Liver (tissue), 8 donors: ENCODE measurements at regions not wholly inside any gene's neighbourhood (a gene's known extent, or its start where the extent isn't known, plus 50 kb on each side); places are given as distances from the start of the nearest gene placed in this dataset.

Experiments used
- DNase-seq: peaks from one replicate; pipeline ENCODE4 v3.0.0-alpha.2; 2017; ENCODE audit warnings: low spot score
- H3K27ac ChIP-seq, 2 donors: one replicate each; pipeline ENCODE4 v1.7.0; 2013; ENCODE audit warnings: inconsistent platforms in 2 of 2, low read length in 2 of 2, control low read depth in 1 of 2, low read depth in 1 of 2, mild to moderate bottlenecking in 1 of 2
- H3K27me3 ChIP-seq, 4 donors: one replicate each; pipeline versions ENCODE4 v1.6.1 to v1.7.0; 2013; ENCODE audit warnings: low read length in 3 of 4, inconsistent platforms in 1 of 4, mild to moderate bottlenecking in 1 of 4, moderate library complexity in 1 of 4; ENCODE audit not compliant: control insufficient read depth in 4 of 4, insufficient read depth in 4 of 4
- H3K36me3 ChIP-seq, 4 donors: one replicate each; pipeline versions ENCODE4 v1.6.1 to v1.7.0; 2013; ENCODE audit warnings: low read length in 3 of 4, mild to moderate bottlenecking in 3 of 4, low read depth in 1 of 4, moderate library complexity in 1 of 4; ENCODE audit not compliant: control insufficient read depth in 4 of 4, insufficient read depth in 3 of 4
- H3K4me1 ChIP-seq, 4 donors: one replicate each; pipeline versions ENCODE4 v1.6.1 to v1.7.0; 2013; ENCODE audit warnings: low read length in 3 of 4, mild to moderate bottlenecking in 3 of 4, moderate library complexity in 1 of 4; ENCODE audit not compliant: control insufficient read depth in 4 of 4, insufficient read depth in 4 of 4
- H3K4me3 ChIP-seq, 3 donors: one replicate each; pipeline versions ENCODE4 v1.6.1 to v1.7.0; 2013; ENCODE audit warnings: low read length in 3 of 3, control low read depth in 1 of 3, low read depth in 1 of 3, mild to moderate bottlenecking in 1 of 3
- H3K9ac ChIP-seq, 2 donors: one replicate each; pipeline ENCODE4 v1.7.0; 2013; ENCODE audit warnings: low read length in 2 of 2, mild to moderate bottlenecking in 2 of 2, moderate library complexity in 2 of 2, control low read depth in 1 of 2, low read depth in 1 of 2
- H3K9me3 ChIP-seq, 4 donors: one replicate each; pipeline versions ENCODE4 v1.6.1 to v1.7.0; 2013; ENCODE audit warnings: low read length in 3 of 4; ENCODE audit not compliant: control insufficient read depth in 4 of 4
- EGR1 ChIP-seq, 2 donors: IDR thresholded peaks; 2 replicates each; pipeline ENCODE4 v1.6.1; 2016 to 2018; ENCODE audit warnings: antibody characterized with exemption in 2 of 2, low read depth in 2 of 2
- FOXA1 ChIP-seq: IDR thresholded peaks from 2 replicates; pipeline ENCODE4 v1.6.1; 2016; ENCODE audit warnings: antibody characterized with exemption
- FOXA2 ChIP-seq: IDR thresholded peaks from 2 replicates; pipeline ENCODE4 v1.6.1; 2016; ENCODE audit warnings: antibody characterized with exemption
- GABPA ChIP-seq, 2 donors: IDR thresholded peaks in 1 of 2; conservative IDR thresholded peaks in 1 of 2; 2 replicates each; pipeline ENCODE4 v1.6.1; 2016; ENCODE audit warnings: antibody characterized with exemption in 2 of 2, mild to moderate bottlenecking in 1 of 2, moderate library complexity in 1 of 2
- HNF4A ChIP-seq, 2 donors: conservative IDR thresholded peaks; 2 replicates each; pipeline ENCODE4 v1.6.1; 2016; ENCODE audit warnings: antibody characterized with exemption in 2 of 2, mild to moderate bottlenecking in 2 of 2
- HNF4G ChIP-seq: IDR thresholded peaks from 2 replicates; pipeline ENCODE4 v1.6.1; 2016; ENCODE audit warnings: antibody characterized with exemption
- JUND ChIP-seq, 2 donors: IDR thresholded peaks; 2 replicates each; pipeline ENCODE4 v1.6.1; 2016; ENCODE audit warnings: antibody characterized with exemption in 2 of 2
- NR2F2 ChIP-seq: IDR thresholded peaks from 2 replicates; pipeline ENCODE4 v1.6.1; 2016; ENCODE audit warnings: antibody characterized with exemption
- RAD21 ChIP-seq, 2 donors: IDR thresholded peaks; 2 replicates each; pipeline ENCODE4 v1.6.1; 2016; ENCODE audit warnings: antibody characterized with exemption in 2 of 2, mild to moderate bottlenecking in 2 of 2
- RXRA ChIP-seq, 2 donors: IDR thresholded peaks; 2 replicates each; pipeline ENCODE4 v1.6.1; 2017 to 2018; ENCODE audit warnings: antibody characterized with exemption in 2 of 2, mild to moderate bottlenecking in 1 of 2
- SP1 ChIP-seq: IDR thresholded peaks from 2 replicates; pipeline ENCODE4 v1.6.1; 2018; ENCODE audit warnings: antibody characterized with exemption, mild to moderate bottlenecking
- TAF1 ChIP-seq: conservative IDR thresholded peaks from 2 replicates; pipeline ENCODE4 v1.6.1; 2016; ENCODE audit warnings: antibody characterized with exemption, mild to moderate bottlenecking
- WGBS: extraction: QIAGEN DNeasy Blood & Tissue Kit; methylation state at CpG from one replicate; pipeline ENCODE4 v1.1.7; 2013; 5-methylcytosine and 5-hydroxymethylcytosine counted together
- TF ChIP-seq, protein P1 (sequence below): IDR thresholded peaks from 2 replicates; pipeline ENCODE4 v1.6.1; 2016; ENCODE audit warnings: antibody characterized with exemption
- TF ChIP-seq, protein P2 (sequence below): IDR thresholded peaks from 2 replicates; pipeline ENCODE4 v1.6.1; 2016; ENCODE audit warnings: antibody characterized with exemption, mild to moderate bottlenecking
- TF ChIP-seq, protein P3 (sequence below): IDR thresholded peaks from 2 replicates; pipeline ENCODE4 v1.6.1; 2016; ENCODE audit warnings: antibody characterized with exemption
- TF ChIP-seq, protein P4 (sequence below): fragments of 150-350 bp; IDR thresholded peaks from 2 replicates; pipeline ENCODE4 v1.5.1; 2017; ENCODE audit warnings: improper control_type of control experiment, low read depth, low read length; ENCODE audit not compliant: missing input control
- TF ChIP-seq, protein P5 (sequence below): IDR thresholded peaks from 2 replicates; pipeline ENCODE4 v1.6.1; 2016; ENCODE audit warnings: antibody characterized with exemption
- donor health status: healthy.
- donor health status: healthy.
- donor health status: healthy.
- donor health status: healthy.
- donor health status: healthy.

DNA sequence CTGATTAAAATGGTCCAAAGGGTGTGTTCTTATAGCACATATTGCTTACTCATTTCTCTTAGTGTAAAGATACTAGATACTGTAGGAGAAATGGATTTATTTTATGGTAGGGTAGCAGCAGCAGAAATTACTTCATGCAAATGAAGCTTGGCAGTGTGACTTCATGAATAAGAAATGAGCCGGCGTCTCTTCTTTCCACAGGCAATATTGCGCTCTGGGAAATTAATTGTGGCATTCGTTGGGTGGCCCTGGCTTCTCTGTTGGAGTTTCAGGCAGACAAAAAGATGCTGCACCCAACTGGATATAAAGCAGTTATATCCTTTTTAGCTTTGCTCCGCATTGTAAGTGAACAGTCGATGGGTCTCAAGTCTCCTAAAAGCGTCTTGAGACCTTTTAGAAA is 211.0 kb upstream of the NAV2 start:
- Histone ChIP-seq H3K4me3 (no peak overlapping the region), H3K9ac (no peak overlapping the region), H3K36me3 (no peaks in the 10 kb centered on the region), H3K27me3 (no peaks in the 10 kb centered on the region), H3K4me1 (peaks cover 0 to 18% (median 14%) of the 10 kb centered on the region in 4 donors), H3K9me3 (no peaks in the 10 kb centered on the region), H3K27ac (no peak overlapping the region)
- no peak for DNase-seq
- WGBS, result 89% methylated on average over 7 of the region's 7 CpGs
- TF ChIP-seq EGR1 (IDR thresholded peaks at IDR 0.05; ENCODE audit: low read depth in 2 of 2) (no peak), HNF4G (no peak), FOXA1 (no peak), RXRA (IDR thresholded peaks at IDR 0.05) (no peak), NR2F2 (no peak), HNF4A (conservative IDR thresholded peaks at IDR 0.05) (no peak), FOXA2 (no peak), JUND (IDR thresholded peaks at IDR 0.05) (no peak), TAF1 (no peak), GABPA (IDR thresholded peaks at IDR 0.05 in 1 of 2, conservative IDR thresholded peaks at IDR 0.05 in 1 of 2) (no peak), RAD21 (IDR thresholded peaks at IDR 0.05) (no peak), SP1 (no peak)
- TF ChIP-seq, protein P1, sequence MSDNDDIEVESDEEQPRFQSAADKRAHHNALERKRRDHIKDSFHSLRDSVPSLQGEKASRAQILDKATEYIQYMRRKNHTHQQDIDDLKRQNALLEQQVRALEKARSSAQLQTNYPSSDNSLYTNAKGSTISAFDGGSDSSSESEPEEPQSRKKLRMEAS, result no peak
- TF ChIP-seq, protein P2, sequence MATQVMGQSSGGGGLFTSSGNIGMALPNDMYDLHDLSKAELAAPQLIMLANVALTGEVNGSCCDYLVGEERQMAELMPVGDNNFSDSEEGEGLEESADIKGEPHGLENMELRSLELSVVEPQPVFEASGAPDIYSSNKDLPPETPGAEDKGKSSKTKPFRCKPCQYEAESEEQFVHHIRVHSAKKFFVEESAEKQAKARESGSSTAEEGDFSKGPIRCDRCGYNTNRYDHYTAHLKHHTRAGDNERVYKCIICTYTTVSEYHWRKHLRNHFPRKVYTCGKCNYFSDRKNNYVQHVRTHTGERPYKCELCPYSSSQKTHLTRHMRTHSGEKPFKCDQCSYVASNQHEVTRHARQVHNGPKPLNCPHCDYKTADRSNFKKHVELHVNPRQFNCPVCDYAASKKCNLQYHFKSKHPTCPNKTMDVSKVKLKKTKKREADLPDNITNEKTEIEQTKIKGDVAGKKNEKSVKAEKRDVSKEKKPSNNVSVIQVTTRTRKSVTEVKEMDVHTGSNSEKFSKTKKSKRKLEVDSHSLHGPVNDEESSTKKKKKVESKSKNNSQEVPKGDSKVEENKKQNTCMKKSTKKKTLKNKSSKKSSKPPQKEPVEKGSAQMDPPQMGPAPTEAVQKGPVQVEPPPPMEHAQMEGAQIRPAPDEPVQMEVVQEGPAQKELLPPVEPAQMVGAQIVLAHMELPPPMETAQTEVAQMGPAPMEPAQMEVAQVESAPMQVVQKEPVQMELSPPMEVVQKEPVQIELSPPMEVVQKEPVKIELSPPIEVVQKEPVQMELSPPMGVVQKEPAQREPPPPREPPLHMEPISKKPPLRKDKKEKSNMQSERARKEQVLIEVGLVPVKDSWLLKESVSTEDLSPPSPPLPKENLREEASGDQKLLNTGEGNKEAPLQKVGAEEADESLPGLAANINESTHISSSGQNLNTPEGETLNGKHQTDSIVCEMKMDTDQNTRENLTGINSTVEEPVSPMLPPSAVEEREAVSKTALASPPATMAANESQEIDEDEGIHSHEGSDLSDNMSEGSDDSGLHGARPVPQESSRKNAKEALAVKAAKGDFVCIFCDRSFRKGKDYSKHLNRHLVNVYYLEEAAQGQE, result no peak
- TF ChIP-seq, protein P3, sequence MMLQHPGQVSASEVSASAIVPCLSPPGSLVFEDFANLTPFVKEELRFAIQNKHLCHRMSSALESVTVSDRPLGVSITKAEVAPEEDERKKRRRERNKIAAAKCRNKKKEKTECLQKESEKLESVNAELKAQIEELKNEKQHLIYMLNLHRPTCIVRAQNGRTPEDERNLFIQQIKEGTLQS, result no peak
- TF ChIP-seq, protein P4, sequence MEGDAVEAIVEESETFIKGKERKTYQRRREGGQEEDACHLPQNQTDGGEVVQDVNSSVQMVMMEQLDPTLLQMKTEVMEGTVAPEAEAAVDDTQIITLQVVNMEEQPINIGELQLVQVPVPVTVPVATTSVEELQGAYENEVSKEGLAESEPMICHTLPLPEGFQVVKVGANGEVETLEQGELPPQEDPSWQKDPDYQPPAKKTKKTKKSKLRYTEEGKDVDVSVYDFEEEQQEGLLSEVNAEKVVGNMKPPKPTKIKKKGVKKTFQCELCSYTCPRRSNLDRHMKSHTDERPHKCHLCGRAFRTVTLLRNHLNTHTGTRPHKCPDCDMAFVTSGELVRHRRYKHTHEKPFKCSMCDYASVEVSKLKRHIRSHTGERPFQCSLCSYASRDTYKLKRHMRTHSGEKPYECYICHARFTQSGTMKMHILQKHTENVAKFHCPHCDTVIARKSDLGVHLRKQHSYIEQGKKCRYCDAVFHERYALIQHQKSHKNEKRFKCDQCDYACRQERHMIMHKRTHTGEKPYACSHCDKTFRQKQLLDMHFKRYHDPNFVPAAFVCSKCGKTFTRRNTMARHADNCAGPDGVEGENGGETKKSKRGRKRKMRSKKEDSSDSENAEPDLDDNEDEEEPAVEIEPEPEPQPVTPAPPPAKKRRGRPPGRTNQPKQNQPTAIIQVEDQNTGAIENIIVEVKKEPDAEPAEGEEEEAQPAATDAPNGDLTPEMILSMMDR, result no peak
- TF ChIP-seq, protein P5, sequence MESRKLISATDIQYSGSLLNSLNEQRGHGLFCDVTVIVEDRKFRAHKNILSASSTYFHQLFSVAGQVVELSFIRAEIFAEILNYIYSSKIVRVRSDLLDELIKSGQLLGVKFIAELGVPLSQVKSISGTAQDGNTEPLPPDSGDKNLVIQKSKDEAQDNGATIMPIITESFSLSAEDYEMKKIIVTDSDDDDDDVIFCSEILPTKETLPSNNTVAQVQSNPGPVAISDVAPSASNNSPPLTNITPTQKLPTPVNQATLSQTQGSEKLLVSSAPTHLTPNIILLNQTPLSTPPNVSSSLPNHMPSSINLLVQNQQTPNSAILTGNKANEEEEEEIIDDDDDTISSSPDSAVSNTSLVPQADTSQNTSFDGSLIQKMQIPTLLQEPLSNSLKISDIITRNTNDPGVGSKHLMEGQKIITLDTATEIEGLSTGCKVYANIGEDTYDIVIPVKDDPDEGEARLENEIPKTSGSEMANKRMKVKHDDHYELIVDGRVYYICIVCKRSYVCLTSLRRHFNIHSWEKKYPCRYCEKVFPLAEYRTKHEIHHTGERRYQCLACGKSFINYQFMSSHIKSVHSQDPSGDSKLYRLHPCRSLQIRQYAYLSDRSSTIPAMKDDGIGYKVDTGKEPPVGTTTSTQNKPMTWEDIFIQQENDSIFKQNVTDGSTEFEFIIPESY, result no peak

DNA sequence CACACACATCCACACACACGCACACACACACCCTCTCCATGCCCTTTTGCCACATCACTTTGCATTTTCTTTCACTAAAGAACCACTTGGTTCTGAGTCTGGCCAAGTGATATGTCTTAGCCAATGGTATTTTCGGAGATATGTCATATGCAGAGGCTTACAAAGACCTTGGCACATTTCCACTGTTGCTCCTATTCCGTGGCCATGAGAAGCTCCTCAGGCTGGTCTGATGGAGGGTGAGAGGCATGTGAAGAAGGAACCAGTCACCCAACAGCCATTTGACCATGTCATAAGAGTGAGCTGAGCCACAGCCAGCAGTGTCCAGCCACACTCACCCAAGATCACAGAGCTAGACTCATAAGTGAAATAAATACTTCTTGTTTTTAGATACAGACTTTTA is 212.6 kb upstream of the NAV2 start:
- no peak for DNase-seq
- Histone ChIP-seq H3K4me1 (peaks cover 0 to 13% (median 10%) of the 10 kb centered on the region in 4 donors), H3K27ac (no peak overlapping the region), H3K36me3 (no peaks in the 10 kb centered on the region), H3K9ac (no peak overlapping the region), H3K9me3 (no peaks in the 10 kb centered on the region), H3K27me3 (no peaks in the 10 kb centered on the region), H3K4me3 (no peak overlapping the region)
- WGBS, result 81% methylated on average over 3 of the region's 3 CpGs
- TF ChIP-seq JUND (IDR thresholded peaks at IDR 0.05) (no peak), GABPA (IDR thresholded peaks at IDR 0.05 in 1 of 2, conservative IDR thresholded peaks at IDR 0.05 in 1 of 2) (no peak), FOXA1 (no peak), FOXA2 (no peak)
- TF ChIP-seq, protein P2, result no peak
- TF ChIP-seq, protein P5, result no peak
